ENCODE measurements at regions not wholly inside any gene's neighbourhood (a gene's known extent, or its start where the extent isn't known, plus 50 kb on each side); places are given as distances from the start of the nearest gene placed in this dataset.

- peaks cover 0 to 7% (median 3%) of the 10 kb centered on the region in 5 donors for H3K9me3 Mint-ChIP-seq
- Histone ChIP-seq H3K9me3 (ENCODE audit: low read length) (no peaks in the 10 kb centered on the region), H3K27ac (ENCODE audit: low read depth, low read length) (no peak overlapping the region), H3K36me3 (ENCODE audit: insufficient read depth, low read length) (no peaks in the 10 kb centered on the region), H3K4me1 (ENCODE audit: insufficient read depth, low read length) (no peaks in the 10 kb centered on the region), H3K4me3 (ENCODE audit: low read length) (no peak overlapping the region), H3K27me3 (ENCODE audit: insufficient read depth, low read length, poor library complexity, severe bottlenecking) (no peaks in the 10 kb centered on the region)
- no peaks in the 10 kb centered on the region for H3K36me3 Mint-ChIP-seq
- H3K27ac Mint-ChIP-seq = no peak overlapping the region
- H3K27me3 Mint-ChIP-seq = peaks cover 0 to 6% of the 10 kb centered on the region in 2 donors
- POLR2A ChIA-PET = no interaction called here
- CTCF ChIA-PET = no interaction called here
- DNase-seq = no peak
- no peak overlapping the region for H3K4me3 Mint-ChIP-seq
- H3K4me1 Mint-ChIP-seq = peaks cover 0 to 1% (median 0%) of the 10 kb centered on the region in 3 donors
Observed at GRCh38 chr4:145375416-145375815, 106.2 kb upstream of the SMAD1 start.

- no peaks in the 10 kb centered on the region for H3K4me1 Mint-ChIP-seq
- H3K27me3 ChIP-seq (ENCODE audit: insufficient read depth, low read length, poor library complexity, severe bottlenecking) = no peaks in the 10 kb centered on the region
- CTCF ChIA-PET = no interaction called here
- H3K9me3 Mint-ChIP-seq = no peaks in the 10 kb centered on the region
- POLR2A ChIA-PET = no interaction called here
- DNase-seq = no peak
- no peaks in the 10 kb centered on the region for H3K36me3 ChIP-seq (ENCODE audit: insufficient read depth, low read length)
- no peak overlapping the region for H3K4me3 ChIP-seq (ENCODE audit: low read length)
- H3K36me3 Mint-ChIP-seq = no peaks in the 10 kb centered on the region
- peaks cover 11 to 12% of the 10 kb centered on the region in 2 donors for H3K27me3 Mint-ChIP-seq
- no peak overlapping the region for H3K27ac ChIP-seq (ENCODE audit: low read depth, low read length)
- H3K9me3 ChIP-seq (ENCODE audit: low read length) = no peaks in the 10 kb centered on the region
- H3K27ac Mint-ChIP-seq = no peak overlapping the region
- no peak overlapping the region for H3K4me3 Mint-ChIP-seq
- no peaks in the 10 kb centered on the region for H3K4me1 ChIP-seq (ENCODE audit: insufficient read depth, low read length)
Observed at GRCh38 chr4:145352438-145353145, 129.1 kb upstream of the SMAD1 start.

- H3K27ac ChIP-seq (ENCODE audit: low read depth, low read length) = no peak overlapping the region
- H3K4me3 ChIP-seq (ENCODE audit: low read length) = no peak overlapping the region
- Mint-ChIP-seq H3K4me1 (no peaks in the 10 kb centered on the region), H3K27ac (no peak overlapping the region), H3K4me3 (no peak overlapping the region), H3K36me3 (no peaks in the 10 kb centered on the region), H3K9me3 (no peaks in the 10 kb centered on the region), H3K27me3 (peaks cover 12 to 13% of the 10 kb centered on the region in 2 donors)
- H3K27me3 ChIP-seq (ENCODE audit: insufficient read depth, low read length, poor library complexity, severe bottlenecking) = no peaks in the 10 kb centered on the region
- no peak for DNase-seq
- CTCF ChIA-PET = no interaction called here
- no peaks in the 10 kb centered on the region for H3K36me3 ChIP-seq (ENCODE audit: insufficient read depth, low read length)
- H3K9me3 ChIP-seq (ENCODE audit: low read length) = no peaks in the 10 kb centered on the region
- no peaks in the 10 kb centered on the region for H3K4me1 ChIP-seq (ENCODE audit: insufficient read depth, low read length)
- POLR2A ChIA-PET = no interaction called here
Observed at GRCh38 chr4:145351922-145352321, 129.7 kb upstream of the SMAD1 start.

GRCh38 chr4:145351162-145351561 is 130.5 kb upstream of the SMAD1 start:
- Histone ChIP-seq H3K36me3 (ENCODE audit: insufficient read depth, low read length) (no peaks in the 10 kb centered on the region), H3K27ac (ENCODE audit: low read depth, low read length) (no peak overlapping the region), H3K27me3 (ENCODE audit: insufficient read depth, low read length, poor library complexity, severe bottlenecking) (no peaks in the 10 kb centered on the region), H3K4me1 (ENCODE audit: insufficient read depth, low read length) (no peaks in the 10 kb centered on the region), H3K4me3 (ENCODE audit: low read length) (no peak overlapping the region), H3K9me3 (ENCODE audit: low read length) (no peaks in the 10 kb centered on the region)
- ChIA-PET POLR2A (no interaction called here), CTCF (no interaction called here)
- H3K36me3 Mint-ChIP-seq = no peaks in the 10 kb centered on the region
- no peak overlapping the region for H3K27ac Mint-ChIP-seq
- no peaks in the 10 kb centered on the region for H3K4me1 Mint-ChIP-seq
- H3K9me3 Mint-ChIP-seq = no peaks in the 10 kb centered on the region
- DNase-seq = no peak
- H3K27me3 Mint-ChIP-seq = peaks cover 12% of the 10 kb centered on the region in 2 donors
- H3K4me3 Mint-ChIP-seq = no peak overlapping the region

GRCh38 chr4:145348291-145348690 is 133.4 kb upstream of the SMAD1 start:
- ChIA-PET CTCF (no interaction called here), POLR2A (no interaction called here)
- DNase-seq = no peak
- no peak overlapping the region for H3K27ac ChIP-seq (ENCODE audit: low read depth, low read length)
- no peaks in the 10 kb centered on the region for H3K4me1 ChIP-seq (ENCODE audit: insufficient read depth, low read length)
- peaks cover 9 to 12% of the 10 kb centered on the region in 2 donors for H3K27me3 Mint-ChIP-seq
- H3K9me3 Mint-ChIP-seq = no peaks in the 10 kb centered on the region
- no peaks in the 10 kb centered on the region for H3K36me3 ChIP-seq (ENCODE audit: insufficient read depth, low read length)
- H3K27ac Mint-ChIP-seq = no peak overlapping the region
- no peaks in the 10 kb centered on the region for H3K9me3 ChIP-seq (ENCODE audit: low read length)
- no peak overlapping the region for H3K4me3 ChIP-seq (ENCODE audit: low read length)
- no peaks in the 10 kb centered on the region for H3K4me1 Mint-ChIP-seq
- H3K27me3 ChIP-seq (ENCODE audit: insufficient read depth, low read length, poor library complexity, severe bottlenecking) = no peaks in the 10 kb centered on the region
- H3K36me3 Mint-ChIP-seq = no peaks in the 10 kb centered on the region
- no peak overlapping the region for H3K4me3 Mint-ChIP-seq

GRCh38 chr4:145347684-145348083 is 134.0 kb upstream of the SMAD1 start:
- Mint-ChIP-seq H3K27ac (no peak overlapping the region), H3K9me3 (no peaks in the 10 kb centered on the region), H3K27me3 (peaks cover 9 to 12% of the 10 kb centered on the region in 2 donors), H3K4me1 (no peaks in the 10 kb centered on the region), H3K4me3 (no peak overlapping the region), H3K36me3 (no peaks in the 10 kb centered on the region)
- DNase-seq = no peak
- Histone ChIP-seq H3K36me3 (ENCODE audit: insufficient read depth, low read length) (no peaks in the 10 kb centered on the region), H3K4me3 (ENCODE audit: low read length) (no peak overlapping the region), H3K4me1 (ENCODE audit: insufficient read depth, low read length) (no peaks in the 10 kb centered on the region), H3K9me3 (ENCODE audit: low read length) (no peaks in the 10 kb centered on the region), H3K27me3 (ENCODE audit: insufficient read depth, low read length, poor library complexity, severe bottlenecking) (no peaks in the 10 kb centered on the region), H3K27ac (ENCODE audit: low read depth, low read length) (no peak overlapping the region)
- POLR2A ChIA-PET = no interaction called here
- CTCF ChIA-PET = no interaction called here

GRCh38 chr4:145346081-145346480 is 135.6 kb upstream of the SMAD1 start:
- H3K27me3 ChIP-seq (ENCODE audit: insufficient read depth, low read length, poor library complexity, severe bottlenecking) = no peaks in the 10 kb centered on the region
- H3K27me3 Mint-ChIP-seq = peaks cover 9 to 12% of the 10 kb centered on the region in 2 donors
- H3K4me1 ChIP-seq (ENCODE audit: insufficient read depth, low read length) = no peaks in the 10 kb centered on the region
- no peaks in the 10 kb centered on the region for H3K9me3 ChIP-seq (ENCODE audit: low read length)
- H3K36me3 ChIP-seq (ENCODE audit: insufficient read depth, low read length) = no peaks in the 10 kb centered on the region
- no peak overlapping the region for H3K4me3 Mint-ChIP-seq
- CTCF ChIA-PET = no interaction called here
- no peak for DNase-seq
- H3K27ac ChIP-seq (ENCODE audit: low read depth, low read length) = no peak overlapping the region
- no peaks in the 10 kb centered on the region for H3K4me1 Mint-ChIP-seq
- H3K4me3 ChIP-seq (ENCODE audit: low read length) = no peak overlapping the region
- POLR2A ChIA-PET = no interaction called here
- no peaks in the 10 kb centered on the region for H3K36me3 Mint-ChIP-seq
- no peak overlapping the region for H3K27ac Mint-ChIP-seq
- H3K9me3 Mint-ChIP-seq = no peaks in the 10 kb centered on the region

- Histone ChIP-seq H3K27me3 (ENCODE audit: insufficient read depth, low read length, poor library complexity, severe bottlenecking) (no peaks in the 10 kb centered on the region), H3K9me3 (ENCODE audit: low read length) (no peaks in the 10 kb centered on the region), H3K27ac (ENCODE audit: low read depth, low read length) (no peak overlapping the region), H3K36me3 (ENCODE audit: insufficient read depth, low read length) (no peaks in the 10 kb centered on the region), H3K4me3 (ENCODE audit: low read length) (no peak overlapping the region), H3K4me1 (ENCODE audit: insufficient read depth, low read length) (no peaks in the 10 kb centered on the region)
- no peak overlapping the region for H3K27ac Mint-ChIP-seq
- DNase-seq = no peak
- no peak overlapping the region for H3K4me3 Mint-ChIP-seq
- ChIA-PET POLR2A (no interaction called here), CTCF (no interaction called here)
- no peaks in the 10 kb centered on the region for H3K9me3 Mint-ChIP-seq
- no peaks in the 10 kb centered on the region for H3K4me1 Mint-ChIP-seq
- H3K36me3 Mint-ChIP-seq = no peaks in the 10 kb centered on the region
- H3K27me3 Mint-ChIP-seq = peaks cover 9 to 12% of the 10 kb centered on the region in 2 donors
Observed at GRCh38 chr4:145345401-145345800, 136.3 kb upstream of the SMAD1 start.

- no peak overlapping the region for H3K4me3 Mint-ChIP-seq
- Histone ChIP-seq H3K27me3 (ENCODE audit: insufficient read depth, low read length, poor library complexity, severe bottlenecking) (no peaks in the 10 kb centered on the region), H3K9me3 (ENCODE audit: low read length) (no peaks in the 10 kb centered on the region), H3K36me3 (ENCODE audit: insufficient read depth, low read length) (no peaks in the 10 kb centered on the region), H3K4me3 (ENCODE audit: low read length) (no peak overlapping the region), H3K27ac (ENCODE audit: low read depth, low read length) (no peak overlapping the region), H3K4me1 (ENCODE audit: insufficient read depth, low read length) (no peaks in the 10 kb centered on the region)
- ChIA-PET CTCF (no interaction called here), POLR2A (no interaction called here)
- no peaks in the 10 kb centered on the region for H3K9me3 Mint-ChIP-seq
- no peak for DNase-seq
- no peaks in the 10 kb centered on the region for H3K4me1 Mint-ChIP-seq
- H3K27ac Mint-ChIP-seq = peak overlapping the region in 1 of 8 donors; percentile 80
- peaks cover 0 to 9% of the 10 kb centered on the region in 2 donors for H3K27me3 Mint-ChIP-seq
- no peaks in the 10 kb centered on the region for H3K36me3 Mint-ChIP-seq
Observed at GRCh38 chr4:145341381-145341780, 140.3 kb upstream of the SMAD1 start.
